GM19438 (cell line): ENCODE measurements at regions not wholly inside any gene's neighbourhood (a gene's known extent, or its start where the extent isn't known, plus 50 kb on each side); places are given as distances from the start of the nearest gene placed in this dataset.

Experiments used
- ATAC-seq: cut with Tn5 transposase; IDR thresholded peaks from one replicate; pipeline ENCODE4 v1.9.1; 2021; ENCODE audit warnings: low read depth; ENCODE audit not compliant: unreplicated experiment

DNA sequence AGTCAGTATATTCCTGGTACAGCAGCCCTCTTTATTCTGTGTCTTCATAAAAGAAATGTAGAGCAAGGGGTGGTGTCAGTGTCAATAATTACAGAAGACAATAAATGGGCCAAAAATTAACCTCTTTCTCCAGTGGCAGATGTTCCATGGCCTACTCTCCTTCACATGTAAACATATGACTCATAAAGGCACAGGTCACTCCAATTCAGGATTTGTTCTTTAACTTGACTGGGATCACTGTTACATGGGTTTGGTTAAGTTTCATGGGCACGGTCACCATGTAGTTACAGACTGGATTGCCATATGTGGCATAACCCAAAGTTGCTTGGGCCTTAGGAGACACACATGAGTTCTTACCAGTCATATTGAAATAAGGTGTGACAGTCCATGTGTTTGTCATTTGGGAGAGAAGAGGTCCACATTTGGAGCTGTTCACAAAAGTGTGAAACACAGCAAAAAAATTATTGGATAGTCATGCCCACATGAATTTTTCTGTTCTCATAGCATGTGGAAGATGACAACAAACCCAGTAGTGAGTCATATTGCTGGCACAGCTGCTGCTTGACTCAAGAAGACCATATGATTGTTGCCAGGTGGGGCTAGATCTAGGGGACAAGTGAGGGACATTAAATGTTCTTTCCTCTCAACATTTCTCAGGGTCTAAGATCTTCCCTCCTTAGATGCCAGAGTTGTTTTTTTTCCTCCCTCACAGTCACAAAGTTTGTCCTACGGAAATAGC is 68.1 kb upstream of the HTR2A start:
- no peak for ATAC-seq

DNA sequence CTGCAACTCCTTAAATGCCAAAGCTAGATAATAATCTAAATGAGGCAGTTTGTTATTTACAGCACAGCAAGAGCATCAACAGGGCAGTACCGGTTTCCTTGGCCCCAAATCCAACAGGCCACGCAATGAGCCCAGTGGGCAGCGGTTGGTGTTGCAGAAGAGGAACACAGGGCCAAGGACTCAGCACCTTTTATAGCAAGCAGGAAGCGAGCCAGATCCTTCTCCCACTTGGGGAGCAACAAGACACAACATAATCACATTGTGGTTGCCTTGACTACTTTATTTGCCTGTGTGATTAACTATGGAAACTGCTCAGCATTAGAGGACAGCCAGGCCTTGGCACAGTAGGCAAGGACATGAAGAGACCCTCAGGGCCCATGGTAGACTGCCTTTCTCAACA is 67.1 kb upstream of the HTR2A start:
- ATAC-seq = no peak

DNA sequence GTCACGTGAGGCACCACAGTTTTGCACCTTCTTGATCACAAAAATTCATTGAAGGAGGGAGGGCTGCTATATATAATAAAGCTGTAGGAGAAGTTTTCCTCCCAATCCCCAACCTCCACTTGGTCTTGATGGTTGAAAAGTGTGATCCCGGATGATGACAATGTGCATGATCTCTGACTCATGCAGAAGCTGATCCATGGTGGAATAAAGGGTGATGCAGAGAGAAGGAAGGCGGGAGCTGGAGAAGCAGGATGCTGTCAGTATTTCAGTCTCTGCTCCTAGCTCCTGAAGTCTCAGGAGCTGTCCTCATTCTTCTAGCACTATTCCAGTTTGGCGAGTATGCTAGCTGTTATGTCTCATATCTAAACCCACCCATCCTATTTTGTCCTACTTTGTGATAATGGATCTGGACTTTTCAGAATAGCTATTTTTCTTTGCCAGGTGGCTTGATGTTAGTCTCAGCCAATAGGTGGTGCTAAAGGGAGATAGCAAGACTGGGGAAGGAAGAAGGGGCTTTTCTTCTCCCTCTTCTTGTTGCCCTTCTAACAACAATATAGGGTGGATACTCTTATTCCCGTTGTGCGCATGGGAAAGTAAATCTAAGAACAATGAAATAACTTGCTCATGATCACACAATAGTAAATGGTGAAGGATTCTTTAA is 65.6 kb upstream of the HTR2A start:
- no peak for ATAC-seq

DNA sequence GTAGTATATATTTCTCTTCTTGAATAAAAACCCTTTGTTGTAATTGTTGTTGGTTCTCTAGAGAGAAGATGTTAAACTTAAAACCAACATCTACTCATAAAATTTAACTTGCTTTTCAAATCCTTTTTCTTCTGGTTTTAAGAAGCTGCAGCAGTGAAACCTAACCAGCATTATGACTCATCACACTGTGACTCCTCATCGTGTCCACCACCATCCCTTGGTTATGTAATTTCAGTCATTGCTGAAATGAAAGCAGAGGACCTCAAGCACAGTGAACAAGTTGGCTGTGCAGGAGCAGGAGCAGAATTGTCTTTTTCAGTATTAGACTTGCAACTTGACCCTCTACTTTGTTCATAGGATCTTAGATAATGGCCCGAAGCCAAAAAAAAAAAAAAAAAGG is 64.9 kb upstream of the HTR2A start:
- peak; percentile 99 for ATAC-seq

DNA sequence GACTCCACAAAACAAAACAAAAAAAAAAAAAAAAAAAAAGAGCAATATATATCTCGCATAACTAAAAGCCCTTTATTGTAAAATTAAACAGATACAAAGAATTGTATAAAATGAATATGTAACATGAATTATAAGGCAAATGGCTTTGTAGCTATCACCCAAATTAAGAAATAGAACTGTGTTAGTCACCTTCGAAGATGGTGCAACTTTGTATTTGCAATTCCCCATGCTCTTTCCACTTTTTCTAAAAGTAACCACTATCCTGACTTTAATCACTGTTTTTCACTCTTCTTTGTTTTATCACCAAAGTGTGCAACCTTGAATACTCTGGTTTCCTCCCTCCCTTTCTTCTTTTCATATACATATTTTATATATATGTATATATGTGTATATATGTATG is 57.1 kb upstream of the HTR2A start:
- no peak for ATAC-seq

DNA sequence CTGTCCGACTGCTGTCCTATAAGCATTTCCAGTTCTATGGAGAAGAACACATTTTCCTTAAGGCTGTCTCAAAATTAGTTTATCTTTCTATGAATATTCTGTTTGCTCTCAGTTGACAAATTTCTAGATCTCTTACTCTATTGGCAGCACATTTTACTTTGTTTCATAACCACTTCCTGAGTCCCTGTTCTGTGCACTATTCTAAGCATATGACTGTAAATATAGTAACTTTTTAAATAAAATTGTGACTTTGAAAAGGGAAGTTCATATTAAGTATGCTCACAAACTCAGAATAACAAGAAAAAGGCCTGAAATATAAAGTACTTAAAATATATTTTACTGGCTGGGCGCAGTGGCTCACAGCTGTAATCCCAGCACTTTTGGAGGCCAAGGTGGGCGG is 56.5 kb upstream of the HTR2A start:
- no peak for ATAC-seq

DNA sequence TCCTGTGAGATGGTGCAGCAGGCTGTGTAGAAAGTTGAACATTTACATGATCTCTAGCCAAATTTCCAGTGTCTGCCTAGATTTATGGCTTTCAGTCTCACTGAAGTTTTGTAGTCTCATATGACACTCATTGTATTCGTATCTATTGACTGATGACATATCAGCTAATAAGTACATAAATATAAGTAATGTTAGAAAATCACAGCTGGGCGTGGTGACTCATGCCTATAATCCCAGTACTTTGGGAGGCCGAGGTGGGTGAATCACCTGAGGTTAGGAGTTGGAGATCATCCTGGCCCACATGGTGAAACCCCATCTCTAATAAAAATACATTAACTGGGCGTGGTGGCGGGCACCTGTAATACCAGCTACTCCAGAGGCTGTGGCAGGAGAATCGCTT is 54.7 kb upstream of the HTR2A start:
- ATAC-seq = no peak

DNA sequence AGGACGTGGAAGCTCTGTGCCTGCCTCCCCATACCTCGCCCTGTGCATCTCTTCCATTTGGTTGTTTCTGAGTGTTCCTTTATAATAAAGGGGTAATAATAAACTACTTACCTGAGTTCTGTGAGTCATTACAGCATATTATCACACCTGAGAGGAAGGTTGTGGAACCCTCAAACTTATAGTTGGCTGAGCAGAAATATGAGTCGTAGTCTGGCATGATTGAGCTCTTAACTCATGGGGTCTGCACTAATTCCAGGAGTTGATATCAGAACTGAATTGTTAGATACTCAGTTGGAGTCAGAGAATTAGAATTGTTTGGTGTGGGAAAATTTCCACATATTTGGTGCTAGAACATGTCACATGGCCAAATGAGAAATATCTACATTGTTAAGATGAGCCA is 52.4 kb upstream of the HTR2A start:
- ATAC-seq = no peak

DNA sequence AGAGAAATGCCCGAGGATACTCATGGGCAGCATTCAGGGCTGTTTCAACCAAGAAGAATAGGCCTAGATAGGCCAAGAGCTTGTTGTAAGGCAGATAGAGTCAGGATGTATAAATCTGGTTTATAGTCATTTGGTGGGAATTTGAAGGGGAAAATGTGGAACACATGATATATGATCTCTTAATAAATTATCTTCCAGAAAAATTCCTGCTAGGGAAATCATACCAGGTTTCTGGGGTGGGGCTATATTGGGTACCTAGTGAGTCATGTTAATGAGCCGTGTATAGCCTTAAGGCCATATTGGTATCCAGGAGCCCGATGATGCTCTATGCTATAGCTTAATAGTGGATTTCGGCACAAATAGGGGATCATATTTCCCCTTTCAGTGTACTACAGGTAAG is 51.5 kb upstream of the HTR2A start:
- ATAC-seq = no peak

DNA sequence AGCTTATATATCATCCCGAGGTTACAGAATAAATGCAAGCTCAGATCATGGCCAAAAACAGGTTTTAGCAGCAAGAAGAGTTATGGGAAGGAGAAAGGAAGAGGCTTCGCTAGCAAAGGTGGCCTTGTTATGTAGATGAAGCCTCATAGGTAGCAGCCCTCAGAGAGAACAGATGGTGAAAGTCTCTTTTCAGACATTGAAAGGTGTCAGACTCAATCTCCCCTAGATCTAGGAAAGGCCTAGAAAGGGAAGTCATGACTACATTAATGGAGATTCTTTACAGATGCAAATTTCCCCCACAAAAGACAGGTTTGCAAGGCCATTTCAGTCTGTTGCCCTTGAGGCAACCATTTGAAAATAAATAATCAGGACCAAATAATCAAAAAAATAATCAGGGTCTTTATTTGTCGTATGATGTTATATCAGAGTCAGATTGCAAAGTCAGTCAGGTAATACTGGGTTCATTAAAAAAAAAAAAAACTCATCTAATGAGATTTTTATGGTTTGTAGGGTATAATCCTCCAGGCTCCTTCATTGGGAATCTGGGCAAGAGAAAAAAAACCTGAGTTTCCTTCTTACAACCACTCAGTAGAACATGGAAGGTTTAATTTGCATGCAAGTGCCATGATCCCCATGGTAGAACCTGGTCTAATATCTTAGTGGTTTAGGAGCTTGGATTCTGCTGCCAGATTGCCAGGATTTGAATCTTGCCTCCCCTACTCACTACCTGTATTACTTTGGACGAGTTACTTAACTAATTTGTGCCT is 50.8 kb upstream of the HTR2A start:
- no peak for ATAC-seq
